ENCODE measurements at regions not wholly inside any gene's neighbourhood (a gene's known extent, or its start where the extent isn't known, plus 50 kb on each side); places are given as distances from the start of the nearest gene placed in this dataset.
"Not testable (repeated sequence)": the region's sequence is repeated elsewhere in the genome, so short reads cannot be mapped to it uniquely, and the experiment has no call there.

DNA sequence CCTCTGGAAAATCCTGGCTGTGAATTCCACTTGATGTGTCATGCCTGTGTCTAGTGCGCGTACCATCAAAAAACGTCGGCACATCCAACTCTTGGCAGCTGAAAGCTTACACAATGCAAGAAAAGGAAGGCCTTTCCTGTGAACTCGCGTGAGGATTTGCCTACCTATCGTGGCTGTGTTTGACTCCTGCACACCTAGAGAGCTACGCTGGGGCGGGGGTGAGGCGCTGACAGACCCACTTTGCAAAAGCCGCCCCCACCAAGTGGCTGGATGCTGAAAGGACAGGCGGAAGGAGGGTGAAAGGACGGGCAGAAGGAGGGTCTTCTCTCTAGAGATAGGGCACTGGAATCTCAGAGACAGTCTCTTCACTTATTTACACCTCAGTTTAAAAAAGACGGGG, 270.1 kb downstream of the EIPR1 start:
- Mint-ChIP-seq H3K36me3 (ENCODE audit: low read depth) (no peaks in the 10 kb centered on the region), H3K4me3 (no peak overlapping the region), H3K27ac (no peak overlapping the region), H3K4me1 (ENCODE audit: low read depth) (peaks cover 9% of the 10 kb centered on the region; the same call in 1 of the 2 replicates), H3K9me3 (peaks cover 25% of the 10 kb centered on the region), H3K27me3 (ENCODE audit: insufficient read depth) (peaks cover 7% of the 10 kb centered on the region)
- DNase-seq = no peak
- TF ChIP-seq, protein P1, sequence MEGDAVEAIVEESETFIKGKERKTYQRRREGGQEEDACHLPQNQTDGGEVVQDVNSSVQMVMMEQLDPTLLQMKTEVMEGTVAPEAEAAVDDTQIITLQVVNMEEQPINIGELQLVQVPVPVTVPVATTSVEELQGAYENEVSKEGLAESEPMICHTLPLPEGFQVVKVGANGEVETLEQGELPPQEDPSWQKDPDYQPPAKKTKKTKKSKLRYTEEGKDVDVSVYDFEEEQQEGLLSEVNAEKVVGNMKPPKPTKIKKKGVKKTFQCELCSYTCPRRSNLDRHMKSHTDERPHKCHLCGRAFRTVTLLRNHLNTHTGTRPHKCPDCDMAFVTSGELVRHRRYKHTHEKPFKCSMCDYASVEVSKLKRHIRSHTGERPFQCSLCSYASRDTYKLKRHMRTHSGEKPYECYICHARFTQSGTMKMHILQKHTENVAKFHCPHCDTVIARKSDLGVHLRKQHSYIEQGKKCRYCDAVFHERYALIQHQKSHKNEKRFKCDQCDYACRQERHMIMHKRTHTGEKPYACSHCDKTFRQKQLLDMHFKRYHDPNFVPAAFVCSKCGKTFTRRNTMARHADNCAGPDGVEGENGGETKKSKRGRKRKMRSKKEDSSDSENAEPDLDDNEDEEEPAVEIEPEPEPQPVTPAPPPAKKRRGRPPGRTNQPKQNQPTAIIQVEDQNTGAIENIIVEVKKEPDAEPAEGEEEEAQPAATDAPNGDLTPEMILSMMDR (IDR thresholded peaks at IDR 0.05) = no peak

DNA sequence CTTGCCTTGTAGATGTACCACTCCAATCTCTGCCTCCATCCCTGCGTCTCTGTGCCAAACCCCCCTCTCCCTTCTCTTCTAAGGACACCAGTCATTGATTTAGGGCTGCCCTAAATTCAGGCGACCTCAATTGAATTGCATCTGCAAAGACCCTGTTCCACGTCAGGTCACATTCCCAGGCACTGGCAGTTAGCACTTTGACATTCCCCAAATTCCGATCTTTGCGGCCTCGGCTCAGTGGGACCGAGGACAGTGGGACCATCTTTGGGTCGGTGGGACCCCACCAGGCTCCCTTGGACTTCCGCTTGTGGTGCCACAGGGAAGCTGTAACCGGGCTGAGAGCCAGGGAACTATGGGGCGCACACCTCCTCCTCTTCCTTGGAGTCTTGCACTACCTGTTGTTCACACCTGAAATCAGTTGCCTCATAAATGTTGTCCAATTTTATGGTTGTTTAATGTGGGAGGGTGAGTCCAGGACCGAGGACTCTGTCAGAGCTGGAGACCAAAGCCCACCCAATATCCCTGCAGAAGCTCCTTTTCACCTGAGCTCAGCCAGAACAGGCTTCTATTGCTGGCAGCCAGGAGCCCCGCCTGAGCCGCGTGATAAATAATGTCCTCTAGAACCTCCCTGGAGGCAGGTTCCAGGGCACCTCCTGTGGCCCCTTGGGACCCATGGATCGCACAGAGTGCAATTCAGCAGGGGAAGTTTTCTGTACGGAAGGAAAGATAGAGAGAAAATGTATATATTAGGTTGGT, 271.6 kb downstream of the EIPR1 start:
- Mint-ChIP-seq H3K4me1 (ENCODE audit: low read depth) (peaks cover 9% of the 10 kb centered on the region; the same call in 1 of the 2 replicates), H3K36me3 (ENCODE audit: low read depth) (no peaks in the 10 kb centered on the region; the same call in 1 of the 2 replicates), H3K4me3 (no peak overlapping the region), H3K27me3 (ENCODE audit: insufficient read depth) (peaks cover 7% of the 10 kb centered on the region), H3K27ac (no peak overlapping the region), H3K9me3 (peaks cover 30% of the 10 kb centered on the region)
- no peak for DNase-seq
- TF ChIP-seq, protein P1 (IDR thresholded peaks at IDR 0.05) = no peak

DNA sequence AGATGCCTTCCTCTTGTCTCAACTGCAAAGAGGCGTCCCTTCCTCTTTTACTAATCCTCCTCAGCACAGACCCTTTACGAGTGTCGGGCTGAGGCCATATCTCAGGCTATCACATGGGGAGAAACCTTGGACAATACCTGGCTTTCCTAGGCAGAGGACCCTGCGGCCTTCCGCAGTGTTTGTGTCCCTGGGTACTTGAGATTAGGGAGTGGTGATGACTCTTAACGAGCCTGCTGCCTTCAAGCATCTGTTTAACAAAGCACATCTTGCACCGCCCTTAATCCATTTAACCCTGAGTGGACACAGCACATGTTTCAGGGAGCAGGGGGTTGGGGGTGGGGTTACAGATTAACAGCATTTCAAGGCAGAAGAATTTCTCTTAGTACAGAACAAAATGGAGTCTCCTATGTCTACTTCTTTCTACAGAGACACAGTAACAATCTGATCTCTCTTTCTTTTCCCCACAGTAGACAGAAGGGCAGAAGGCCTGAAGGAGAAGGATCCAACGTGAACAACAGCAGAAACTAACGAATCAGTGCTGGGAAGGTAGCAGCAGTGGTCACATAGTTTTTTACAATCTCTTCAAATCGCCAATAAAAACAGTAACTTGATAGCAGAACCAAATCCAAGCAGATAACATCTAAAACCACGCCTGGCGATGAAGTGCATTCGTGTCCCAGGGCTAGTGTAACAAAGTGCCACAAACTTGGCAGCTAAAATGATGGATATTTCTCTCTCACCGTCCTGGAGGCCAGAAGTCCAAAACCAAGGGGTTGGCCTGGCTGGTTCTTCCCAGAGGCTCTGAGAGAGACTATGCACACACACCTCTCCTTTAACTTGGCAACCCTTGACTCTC, 272.4 kb downstream of the EIPR1 start:
- DNase-seq; H3K4me1 Mint-ChIP-seq (ENCODE audit: low read depth); H3K27me3 Mint-ChIP-seq (ENCODE audit: insufficient read depth); H3K4me3 Mint-ChIP-seq; H3K27ac Mint-ChIP-seq; H3K36me3 Mint-ChIP-seq (ENCODE audit: low read depth): not testable (repeated sequence)
- peaks cover 27% of the 10 kb centered on the region for H3K9me3 Mint-ChIP-seq

DNA sequence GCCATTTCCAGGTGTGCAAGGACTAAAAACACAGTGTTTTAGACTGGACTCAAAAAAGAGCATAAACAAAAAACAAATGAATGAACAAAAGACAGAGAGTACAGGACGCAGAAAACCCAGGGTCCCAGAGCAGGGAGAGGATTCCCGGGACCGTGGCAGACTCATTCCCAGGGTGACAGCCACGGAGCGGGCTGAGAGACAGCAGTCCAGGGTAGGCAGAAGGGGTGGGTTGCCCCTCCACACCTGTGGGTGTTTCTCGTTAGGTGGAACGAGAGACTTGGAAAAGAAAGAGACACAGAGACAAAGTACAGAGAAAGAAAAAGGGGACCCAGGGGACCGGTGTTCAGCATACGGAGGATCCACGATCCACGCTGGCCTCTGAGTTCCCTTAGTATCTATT, 273.4 kb downstream of the EIPR1 start:
- TF ChIP-seq, protein P1 (IDR thresholded peaks at IDR 0.05) = no peak
- DNase-seq = no peak
- Mint-ChIP-seq H3K27me3 (ENCODE audit: insufficient read depth) (peaks cover 9% of the 10 kb centered on the region), H3K4me3 (no peak overlapping the region), H3K36me3 (ENCODE audit: low read depth) (no peaks in the 10 kb centered on the region; the same call in 1 of the 2 replicates), H3K9me3 (peaks cover 21% of the 10 kb centered on the region; the same call in 1 of the 2 replicates), H3K27ac (no peak overlapping the region), H3K4me1 (ENCODE audit: low read depth) (peaks cover 9% of the 10 kb centered on the region; the same call in 1 of the 2 replicates)

DNA sequence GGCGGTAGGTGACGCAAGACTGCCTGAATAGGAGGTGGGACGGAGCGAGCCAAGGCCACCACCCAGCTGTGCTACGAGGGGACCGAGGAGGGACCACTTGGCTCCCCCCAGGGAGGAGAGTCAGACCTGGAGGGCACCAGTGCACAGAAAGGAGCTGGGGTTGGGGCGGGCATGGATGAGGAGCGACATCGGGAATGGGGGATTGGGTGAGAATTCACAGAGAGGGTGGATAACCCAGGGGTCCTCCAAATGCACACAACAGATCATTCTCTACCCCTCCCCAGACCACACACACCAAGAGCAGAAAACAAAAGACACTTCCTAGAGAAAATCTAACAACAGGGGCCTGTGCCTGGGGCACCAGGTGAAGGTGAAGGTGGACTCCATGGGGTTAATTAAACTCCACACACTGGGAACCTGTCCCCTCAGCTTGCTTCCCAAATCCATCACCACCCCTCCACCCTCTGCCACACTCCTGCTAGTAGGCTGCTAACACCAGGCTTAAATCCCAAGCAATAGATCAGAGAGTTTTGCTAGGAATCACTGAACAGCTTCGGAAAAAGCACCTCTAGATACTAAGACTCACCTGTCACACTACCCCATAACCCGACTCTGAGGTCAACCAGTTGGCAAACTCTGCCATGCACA, 274.6 kb downstream of the EIPR1 start:
- H3K9me3 Mint-ChIP-seq = peaks cover 16% of the 10 kb centered on the region; the same call in 1 of the 2 replicates
- H3K27me3 Mint-ChIP-seq (ENCODE audit: insufficient read depth) = peaks cover 9% of the 10 kb centered on the region
- no peak for DNase-seq
- no peak overlapping the region for H3K27ac Mint-ChIP-seq
- no peak overlapping the region for H3K4me3 Mint-ChIP-seq
- peaks cover 9% of the 10 kb centered on the region; the same call in 1 of the 2 replicates for H3K4me1 Mint-ChIP-seq (ENCODE audit: low read depth)
- no peaks in the 10 kb centered on the region; the same call in 1 of the 2 replicates for H3K36me3 Mint-ChIP-seq (ENCODE audit: low read depth)
- TF ChIP-seq, protein P1 (IDR thresholded peaks at IDR 0.05) = no peak

Data from HFFc6 (cell line).